HG02759 (cell line): ENCODE measurements at regions not wholly inside any gene's neighbourhood (a gene's known extent, or its start where the extent isn't known, plus 50 kb on each side); places are given as distances from the start of the nearest gene placed in this dataset.
"Not testable (repeated sequence)": the region's sequence is repeated elsewhere in the genome, so short reads cannot be mapped to it uniquely, and the experiment has no call there.

Experiments used
- ATAC-seq: cut with Tn5 transposase; IDR thresholded peaks from one replicate; pipeline ENCODE4 v1.9.1; 2021; ENCODE audit warnings: mild to moderate bottlenecking, moderate library complexity; ENCODE audit not compliant: unreplicated experiment

DNA sequence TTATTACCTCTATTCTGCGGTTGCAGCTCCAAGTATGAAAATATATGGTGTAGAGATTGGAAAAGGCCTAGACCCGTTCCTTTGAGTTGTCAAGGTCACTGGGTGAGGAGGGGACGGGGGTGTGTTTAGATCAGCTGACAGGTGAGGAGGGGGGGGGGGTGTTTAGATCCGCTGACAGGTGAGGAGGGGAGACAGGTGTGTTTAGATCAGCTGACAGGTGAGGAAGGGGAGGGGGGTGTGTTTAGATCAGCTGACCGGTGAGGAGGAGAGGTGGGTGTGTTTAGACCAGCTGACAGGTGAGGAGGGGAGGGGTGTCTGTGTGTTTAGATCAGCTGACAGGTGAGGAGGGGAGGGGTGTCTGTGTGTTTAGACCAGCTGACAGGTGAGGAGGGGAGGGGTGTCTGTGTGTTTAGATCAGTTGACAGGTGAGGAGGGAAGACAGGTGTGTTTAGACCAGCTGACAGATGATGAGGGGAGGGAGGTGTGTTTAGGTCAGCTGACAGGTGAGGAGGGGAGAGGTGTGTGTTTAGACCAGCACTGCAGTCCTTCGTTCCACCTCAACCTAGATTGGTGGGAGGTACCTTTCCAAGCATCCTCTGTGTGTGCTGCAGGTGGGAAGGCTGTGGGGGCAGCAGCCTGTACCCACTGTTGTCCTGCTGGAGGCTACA, 655.0 kb upstream of the ADARB2 start:
- ATAC-seq = no peak

DNA sequence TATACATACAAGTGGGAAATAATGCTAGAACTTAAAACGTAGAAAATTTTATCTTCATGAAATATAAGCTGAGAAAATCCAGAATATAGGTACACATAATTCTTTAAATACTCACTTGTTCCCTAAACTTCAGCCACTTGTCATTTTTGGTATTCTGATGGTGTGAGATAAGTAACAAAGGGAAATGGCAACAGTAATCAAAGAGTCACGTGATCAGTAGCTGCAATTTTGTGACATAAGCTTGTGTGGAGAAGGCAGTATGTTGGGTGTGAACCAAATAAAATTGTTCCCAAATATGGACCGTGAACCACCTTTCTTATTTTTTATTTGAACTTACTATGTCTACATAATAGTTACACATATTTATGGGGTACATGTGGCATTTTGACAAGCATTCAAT, 650.3 kb upstream of the ADARB2 start:
- ATAC-seq = no peak

DNA sequence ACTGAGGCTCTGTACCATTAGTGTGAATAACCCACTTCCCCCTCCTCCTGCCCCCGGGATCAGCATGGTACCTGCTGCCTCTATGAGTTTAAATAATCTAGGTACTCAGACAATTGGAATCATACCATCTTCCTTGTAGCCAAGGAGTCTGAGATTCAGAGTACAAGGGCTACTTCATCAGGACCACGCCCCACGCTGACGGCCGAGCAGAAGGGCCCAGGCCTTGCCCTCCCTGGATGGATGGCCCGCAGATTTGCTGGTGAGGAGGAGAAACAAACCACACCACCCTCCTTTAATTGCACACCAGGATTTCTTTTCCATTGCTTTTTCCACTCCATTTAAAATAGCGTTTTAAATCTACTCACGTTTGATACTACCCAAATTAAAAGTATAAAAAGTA, 649.9 kb upstream of the ADARB2 start:
- ATAC-seq = no peak

DNA sequence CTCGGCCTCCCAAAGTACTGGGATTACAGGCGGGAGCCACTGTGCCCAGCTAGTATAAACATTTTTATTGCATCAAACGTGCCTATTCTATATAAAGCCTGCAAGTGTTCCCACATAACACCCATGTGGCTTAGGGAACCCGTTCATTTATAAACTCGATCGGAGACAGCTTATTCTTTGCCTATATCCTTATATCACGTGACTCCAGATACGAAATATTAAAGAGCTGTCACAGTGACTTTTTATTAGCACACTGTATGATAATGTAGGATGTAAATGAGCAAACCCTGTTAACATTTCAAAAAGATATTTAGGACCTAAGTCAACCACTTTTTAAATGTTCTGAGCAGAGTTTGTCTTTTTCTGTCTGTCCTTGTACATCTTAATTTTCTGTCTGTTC, 642.9 kb upstream of the ADARB2 start:
- no peak for ATAC-seq

DNA sequence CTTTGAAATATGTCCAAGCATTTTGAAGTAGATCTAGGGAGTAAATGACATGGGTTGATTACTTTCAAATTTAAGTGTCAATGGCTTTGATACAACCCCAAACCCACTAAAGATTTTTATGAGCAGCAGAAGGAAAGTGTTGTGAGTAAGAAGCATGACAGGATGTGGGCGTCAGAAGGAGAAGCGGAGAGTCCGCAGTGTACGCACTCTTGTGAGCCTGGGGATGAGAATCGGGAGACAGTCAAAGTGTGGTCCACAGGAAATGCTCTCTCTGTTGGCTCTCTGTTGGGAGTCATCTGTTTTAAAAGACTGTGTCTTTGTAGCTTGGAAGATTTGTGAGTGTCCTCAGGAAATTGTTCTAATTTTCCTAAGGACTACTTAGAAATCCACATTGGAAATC, 629.8 kb upstream of the ADARB2 start:
- ATAC-seq = no peak

DNA sequence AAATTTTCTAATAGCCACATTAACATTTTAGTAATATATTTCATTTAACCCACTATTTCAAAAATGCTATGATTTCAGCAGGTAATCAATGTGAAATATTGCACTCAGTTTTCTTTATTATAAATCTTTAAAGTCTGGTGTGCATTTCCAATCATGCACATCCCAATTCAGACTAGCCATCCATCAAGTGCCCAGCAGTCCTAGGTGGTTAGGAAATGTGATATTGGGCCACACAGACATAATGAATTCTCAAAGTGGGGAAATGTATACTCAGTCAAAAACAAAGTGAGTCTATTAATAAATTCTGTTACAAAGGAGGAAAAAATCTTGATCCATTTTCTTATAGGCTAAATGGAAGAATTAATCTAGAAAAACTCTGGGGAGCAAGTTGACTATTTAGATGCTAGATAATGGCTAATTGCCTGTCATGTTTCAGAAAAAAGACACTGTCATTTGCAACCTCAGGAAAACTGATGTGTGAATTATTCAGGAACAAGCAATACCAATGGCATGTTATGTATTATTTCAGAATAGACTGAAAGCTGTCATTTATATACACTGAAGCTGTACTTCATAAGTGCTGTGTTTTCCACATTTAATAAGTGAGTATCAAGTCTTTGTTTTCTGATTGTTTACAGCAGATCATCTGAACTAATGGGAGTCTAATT, 629.1 kb upstream of the ADARB2 start:
- ATAC-seq = no peak

DNA sequence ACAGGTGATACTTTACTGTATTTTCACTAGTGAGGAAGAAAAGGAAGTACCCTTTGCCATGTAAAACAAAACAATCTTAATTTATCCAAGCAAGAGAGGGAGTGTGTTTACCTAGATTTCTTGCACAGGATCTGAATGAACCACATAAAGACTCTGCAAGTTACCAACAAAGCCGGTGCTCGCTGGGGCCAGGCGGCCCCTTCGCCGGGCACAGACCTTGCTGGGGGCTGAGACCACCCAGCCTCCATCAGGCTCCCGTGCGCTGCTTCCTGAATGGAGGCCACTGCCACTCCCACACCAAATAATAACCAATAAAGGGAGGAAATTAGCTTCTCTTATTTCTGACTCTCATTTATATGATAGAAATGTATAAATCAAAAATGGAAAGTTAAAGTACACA, 625.0 kb upstream of the ADARB2 start:
- ATAC-seq = no peak

DNA sequence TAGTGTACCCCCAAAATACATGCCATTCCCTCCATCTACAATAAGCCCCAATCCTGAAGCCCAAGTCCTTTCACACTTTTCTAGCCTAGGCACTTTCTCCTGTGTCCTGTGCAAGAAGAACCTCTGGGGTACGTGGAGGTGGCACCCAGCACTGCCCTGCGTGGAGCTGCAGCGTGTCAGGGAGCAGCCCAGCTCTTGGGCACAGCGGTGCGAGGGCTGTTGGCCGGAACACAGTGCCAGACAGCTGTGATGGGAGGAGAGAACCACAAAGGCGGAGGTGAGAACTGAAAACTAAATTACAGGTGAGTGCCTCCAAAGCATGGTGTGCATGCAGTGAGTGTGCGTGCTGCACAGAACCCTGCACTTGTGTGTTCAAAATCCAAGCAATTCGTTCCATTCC, 621.3 kb upstream of the ADARB2 start:
- ATAC-seq = no peak

DNA sequence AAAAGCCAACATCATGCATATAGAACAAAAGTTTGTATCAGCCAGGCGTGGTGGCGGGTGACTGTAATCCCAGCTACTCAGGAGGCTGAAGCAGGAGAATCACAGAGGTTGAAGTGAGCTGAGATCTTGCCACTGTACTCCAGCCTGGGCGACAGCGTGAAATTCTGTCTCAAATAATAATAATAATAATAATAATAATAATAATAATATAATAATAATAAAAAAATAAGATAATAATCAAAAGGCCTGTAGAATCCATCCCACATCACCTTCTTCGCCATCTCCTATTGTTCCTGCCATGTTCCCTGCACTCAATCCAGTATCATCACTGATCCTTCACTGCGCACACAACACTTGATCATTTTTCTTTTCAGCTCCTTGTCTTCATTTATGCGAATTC, 619.3 kb upstream of the ADARB2 start:
- no peak for ATAC-seq

DNA sequence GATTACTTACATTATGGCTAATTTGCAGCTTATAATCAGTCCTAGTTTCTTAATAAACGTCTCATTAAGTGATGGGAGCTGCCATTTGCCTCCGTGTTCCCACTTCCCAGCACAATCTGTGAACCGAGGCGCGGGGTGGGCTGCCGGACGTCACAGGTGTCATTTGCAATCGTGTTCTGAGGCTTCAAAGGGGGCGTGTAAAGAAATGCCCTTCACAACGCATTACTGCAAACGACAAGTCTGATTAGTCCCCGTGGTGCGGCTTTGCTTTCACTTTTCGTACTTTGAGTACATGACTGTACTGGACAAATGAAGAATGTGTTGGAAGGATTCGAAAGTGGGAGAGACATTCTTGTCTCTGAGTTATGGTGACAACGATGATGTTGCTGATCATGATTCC, 614.2 kb upstream of the ADARB2 start:
- ATAC-seq = no peak

DNA sequence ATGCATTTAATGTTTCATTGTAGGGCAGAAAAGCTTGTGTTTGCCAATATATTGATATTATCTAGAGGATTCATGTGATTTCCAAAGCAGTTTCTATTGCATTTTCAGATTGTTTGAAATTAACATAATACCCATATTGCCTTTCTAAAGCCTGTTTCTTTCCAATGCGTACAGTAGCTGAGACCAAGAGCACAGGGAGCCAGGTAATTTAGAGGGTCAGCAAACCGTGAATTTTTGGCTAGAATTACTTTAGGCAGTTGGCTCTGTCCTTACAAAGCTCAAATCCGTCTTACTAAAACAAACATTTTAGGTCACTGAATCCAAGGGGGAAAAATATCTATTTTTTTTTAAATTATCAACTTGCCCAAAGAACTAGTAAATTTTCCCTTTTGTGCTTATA, 604.9 kb upstream of the ADARB2 start:
- no peak for ATAC-seq

DNA sequence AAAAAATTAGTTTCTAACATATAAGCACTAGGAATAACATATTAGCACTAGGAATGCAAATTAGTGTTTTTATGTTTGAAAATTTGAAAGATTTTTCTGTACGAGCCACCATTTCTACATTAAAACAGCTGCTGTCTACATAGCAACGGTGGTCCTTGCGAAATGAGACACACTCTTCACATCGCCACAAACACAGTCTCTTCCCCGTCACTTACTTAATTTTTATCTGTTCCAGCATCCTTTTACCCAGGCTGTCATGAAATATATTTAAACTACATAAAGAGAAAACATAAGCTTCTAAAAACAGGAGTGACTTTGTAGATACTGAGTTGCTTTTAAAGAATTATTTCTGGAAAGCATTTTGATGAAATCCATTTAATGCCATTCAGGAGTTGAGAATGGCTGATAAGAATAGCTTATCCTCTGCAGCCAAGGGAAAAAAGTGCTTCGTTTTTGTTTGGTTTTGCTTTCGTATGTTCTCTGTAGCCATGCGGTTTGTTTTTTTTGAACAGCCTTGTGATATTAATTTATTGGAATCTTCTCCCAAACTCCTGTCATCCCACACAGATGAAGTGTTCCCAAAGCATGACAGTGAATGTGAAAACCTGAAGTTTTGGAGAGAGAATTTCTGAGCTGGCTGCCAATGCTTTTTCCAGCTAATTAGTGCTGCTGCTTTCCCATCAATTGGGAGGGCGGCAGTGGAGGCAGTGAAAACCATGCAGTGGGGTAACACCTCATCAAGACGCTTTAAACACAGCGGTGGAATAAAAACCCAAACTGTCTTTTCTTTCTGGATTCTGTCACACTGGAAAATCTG, 603.7 kb upstream of the ADARB2 start:
- no peak for ATAC-seq

DNA sequence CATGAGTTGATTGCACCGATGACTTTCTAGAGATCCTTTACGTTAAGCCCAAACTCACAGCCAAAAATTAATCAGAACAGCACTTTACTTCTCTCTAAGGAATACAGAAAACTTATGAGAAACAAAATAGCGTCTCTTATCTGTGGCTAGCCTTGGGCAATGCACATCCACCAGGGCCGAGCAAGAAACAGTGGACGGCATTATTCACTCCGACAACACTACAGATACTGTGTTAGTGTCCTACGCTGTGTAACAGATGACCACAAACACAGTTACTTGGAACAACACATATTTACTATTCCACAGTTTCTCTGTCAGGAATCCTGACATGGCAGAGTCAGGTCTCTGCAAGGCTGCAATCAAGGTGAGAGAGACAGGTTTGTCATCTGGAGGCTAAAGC, 598.3 kb upstream of the ADARB2 start:
- no peak for ATAC-seq

DNA sequence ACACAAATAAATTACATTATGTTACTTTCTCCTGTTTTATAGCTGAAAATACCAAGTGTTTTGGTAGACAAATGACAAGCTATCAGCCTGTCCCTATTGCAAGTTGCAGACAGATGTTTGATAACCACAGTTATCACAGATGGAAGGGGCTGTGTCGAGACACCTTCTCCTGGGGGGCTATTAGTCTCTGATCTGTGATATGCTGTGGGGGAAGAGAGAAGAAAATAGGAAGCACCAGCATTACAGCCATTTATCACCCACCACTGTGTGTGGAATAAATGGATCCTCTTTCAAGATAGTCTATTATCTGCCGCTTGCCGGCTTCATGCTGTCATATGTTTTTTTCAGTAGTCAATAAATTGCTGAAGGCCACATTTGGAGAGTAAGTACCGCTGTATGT, 597.2 kb upstream of the ADARB2 start:
- no peak for ATAC-seq

DNA sequence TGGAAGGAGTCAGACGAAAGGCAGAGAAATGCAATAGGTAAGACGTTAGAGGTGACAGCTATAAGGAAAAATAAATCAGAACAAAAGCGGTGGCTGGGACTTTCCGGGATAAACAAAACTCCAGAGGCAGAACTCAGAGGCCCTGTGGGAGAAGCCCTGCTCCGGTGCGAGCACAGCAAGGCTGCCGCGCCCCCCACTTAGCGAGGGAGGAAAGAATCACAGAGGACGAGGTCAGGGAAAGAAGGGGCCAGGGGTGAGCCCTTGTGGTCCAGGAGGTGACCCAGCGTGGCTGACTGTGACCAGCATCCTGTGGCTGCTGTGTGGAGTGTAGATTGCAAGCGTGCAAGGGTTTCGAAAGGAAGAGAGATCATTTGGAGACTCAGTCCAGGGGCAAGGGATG, 591.8 kb upstream of the ADARB2 start:
- no peak for ATAC-seq

DNA sequence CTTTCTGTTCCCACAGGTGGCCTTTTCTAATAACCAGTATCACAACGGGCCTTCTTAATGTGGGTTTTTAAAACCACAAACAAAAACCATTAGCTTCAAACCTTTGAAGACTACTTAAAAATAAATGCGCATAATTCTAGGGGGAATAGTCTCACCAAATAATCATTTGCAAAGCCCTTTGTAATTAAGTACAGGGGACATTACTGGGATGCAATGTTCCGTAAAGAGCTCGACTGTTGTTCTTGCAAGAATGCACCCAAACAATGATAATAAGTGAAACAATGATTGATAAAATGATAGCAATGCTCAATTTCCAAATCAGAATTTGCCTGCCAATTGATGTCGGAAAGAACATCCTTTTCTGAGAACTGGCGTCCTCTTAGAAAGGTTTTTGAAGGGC, 589.1 kb upstream of the ADARB2 start:
- no peak for ATAC-seq

DNA sequence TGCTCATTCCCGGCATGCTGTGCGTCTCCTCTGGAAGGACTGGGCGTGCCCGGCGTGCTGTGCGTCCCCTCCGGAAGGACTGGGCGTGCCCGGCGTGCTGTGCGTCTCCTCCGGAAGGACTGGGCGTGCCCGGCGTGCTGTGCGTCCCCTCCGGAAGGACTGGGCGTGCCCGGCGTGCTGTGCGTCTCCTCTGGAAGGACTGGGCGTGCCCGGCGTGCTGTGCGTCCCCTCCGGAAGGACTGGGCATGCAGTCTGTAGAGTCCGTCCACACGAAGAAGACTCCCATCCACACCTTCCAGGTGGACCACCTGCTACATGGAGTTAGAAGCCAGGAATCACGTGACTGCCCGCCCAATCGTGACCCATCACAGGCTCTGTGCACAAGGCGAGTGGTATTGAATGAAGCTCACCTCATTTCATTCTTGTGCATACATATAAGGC, 577.7 kb upstream of the ADARB2 start:
- not testable (repeated sequence) for ATAC-seq

DNA sequence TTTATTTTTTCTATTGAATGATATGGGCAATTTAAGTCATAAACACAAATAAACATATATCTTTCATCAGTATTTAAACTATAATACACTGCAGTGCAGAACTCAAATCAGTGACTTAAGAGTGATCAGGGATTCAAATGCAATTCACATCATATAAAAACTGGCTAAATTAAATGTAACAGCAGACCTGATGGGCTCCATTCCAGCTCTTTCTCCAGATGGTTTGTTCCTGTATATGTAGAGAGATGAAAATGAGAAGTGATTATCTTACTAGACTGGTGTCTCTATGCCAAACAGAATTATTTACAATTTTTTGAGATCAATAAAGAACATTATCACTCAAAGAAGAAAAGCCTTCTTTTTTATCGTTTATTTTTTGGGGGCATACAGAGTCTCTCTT, 568.8 kb upstream of the ADARB2 start:
- ATAC-seq = no peak

DNA sequence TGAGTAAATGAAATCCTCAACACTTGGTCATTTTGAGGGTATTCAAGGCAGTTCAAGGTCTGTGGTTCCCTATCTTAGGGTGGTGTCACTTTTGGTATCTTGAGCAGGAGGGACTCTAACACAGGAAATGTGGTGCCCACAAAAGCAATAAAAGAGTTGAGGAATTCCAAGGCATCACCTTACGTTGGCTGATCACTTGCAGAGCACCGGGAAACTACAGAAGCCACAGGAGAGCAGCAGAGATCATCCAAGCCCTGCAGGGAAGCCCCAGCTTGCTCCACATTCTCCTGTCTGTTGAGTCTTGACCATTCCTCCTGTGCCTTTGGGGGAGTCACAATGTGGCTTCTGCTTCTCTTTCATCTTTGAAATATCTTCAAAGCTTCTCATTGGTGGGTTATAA, 565.8 kb upstream of the ADARB2 start:
- no peak for ATAC-seq

DNA sequence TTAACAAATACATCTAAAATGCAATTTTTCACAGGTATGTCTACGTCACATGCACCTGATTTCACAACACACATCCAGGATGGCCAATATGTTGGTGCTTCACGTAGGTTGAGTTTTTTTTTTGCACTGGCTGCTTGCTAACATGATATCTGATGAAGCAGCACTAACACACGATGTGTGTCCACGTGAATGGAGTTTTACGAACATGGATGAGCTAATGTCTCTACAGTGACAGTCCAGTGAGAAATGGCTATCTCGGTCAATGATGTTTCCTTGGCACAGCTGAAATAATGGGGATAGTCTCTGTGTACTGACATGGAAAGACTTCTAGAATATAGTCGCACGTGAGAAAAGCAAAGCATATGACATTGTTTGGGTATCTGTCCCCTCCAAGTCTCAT, 563.9 kb upstream of the ADARB2 start:
- ATAC-seq = no peak

DNA sequence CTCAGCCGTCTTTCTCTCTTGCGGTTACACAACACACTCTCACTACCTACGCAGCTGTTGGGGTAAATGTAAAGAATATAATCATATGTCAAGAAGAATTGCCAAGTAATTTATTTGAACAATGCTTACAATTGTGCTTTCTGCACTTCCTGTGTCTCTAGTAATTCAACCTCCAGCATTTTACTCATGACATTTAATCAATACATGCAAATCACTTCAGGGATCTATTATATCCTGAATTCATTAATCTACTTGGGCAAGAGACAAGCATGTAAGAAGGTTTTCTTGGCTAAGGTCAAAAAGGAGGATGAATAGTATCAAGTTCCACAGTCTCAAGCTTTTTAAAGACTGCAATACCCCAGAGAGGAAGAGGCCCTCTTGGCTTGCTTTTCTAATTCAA, 562.9 kb upstream of the ADARB2 start:
- no peak for ATAC-seq
